ENCODE measurements at regions not wholly inside any gene's neighbourhood (a gene's known extent, or its start where the extent isn't known, plus 50 kb on each side); places are given as distances from the start of the nearest gene placed in this dataset.
"Not testable (repeated sequence)": the region's sequence is repeated elsewhere in the genome, so short reads cannot be mapped to it uniquely, and the experiment has no call there.

- TF ChIP-seq CTCF (IDR thresholded peaks at IDR 0.05; ENCODE audit: low read length); EZH2 (IDR thresholded peaks at IDR 0.05; ENCODE audit: borderline replicate concordance, low read length): not testable (repeated sequence)
Observed at GRCh38 chr6:159515811-159516210, 177.2 kb downstream of the SOD2 start.
